Stomach (tissue), 8 donors: ENCODE measurements at regions not wholly inside any gene's neighbourhood (a gene's known extent, or its start where the extent isn't known, plus 50 kb on each side); places are given as distances from the start of the nearest gene placed in this dataset.

Experiments used
- DNase-seq, 2 donors: peaks; one replicate each; pipeline versions ENCODE4 v3.0.0 to v3.0.0-alpha.2; 2013 to 2019
- H3K27ac ChIP-seq, 5 donors: fragments of 200-600 bp in 4 of 5; sonication (generic) in 4 of 5; one replicate each; pipeline ENCODE4 v1.5.1; 2013 to 2019; ENCODE audit warnings: mild to moderate bottlenecking in 1 of 5, moderate library complexity in 1 of 5
- H3K27me3 ChIP-seq, 3 donors: fragments of 200-600 bp; sonication (generic); one replicate each; pipeline ENCODE4 v1.5.1; 2017 to 2019; ENCODE audit warnings: mixed run types in 1 of 3
- H3K36me3 ChIP-seq, 4 donors: fragments of 200-600 bp; sonication (generic); 1 replicate in 3 of 4; 2 replicates in 1 of 4; pipeline ENCODE4 v1.5.1; 2016 to 2019
- H3K4me1 ChIP-seq, 4 donors: fragments of 200-600 bp; sonication (generic); one replicate each; pipeline ENCODE4 v1.5.1; 2016 to 2019
- H3K4me3 ChIP-seq, 4 donors: fragments of 200-600 bp; sonication (generic) in 3 of 4; one replicate each; pipeline ENCODE4 v1.5.1; 2016 to 2019; ENCODE audit warnings: mild to moderate bottlenecking in 1 of 4
- H3K9me3 ChIP-seq, 4 donors: fragments of 200-600 bp; sonication (generic); one replicate each; pipeline ENCODE4 v1.5.1; 2016 to 2019
- CTCF ChIP-seq, 7 experiments: fragments of 450-650 bp in 4 of 7; fragments of 200-600 bp in 3 of 7; sonication (generic) in 3 of 7; IDR thresholded peaks; one replicate each; pipeline ENCODE4 v1.5.1; 2016 to 2019; ENCODE audit warnings: antibody characterized with exemption in 7 of 7, control low read depth in 2 of 7, mild to moderate bottlenecking in 1 of 7
- EP300 ChIP-seq: sonication (generic); formaldehyde crosslinking; IDR thresholded peaks from one replicate; pipeline ENCODE4 v1.6.1; 2017; ENCODE audit warnings: antibody characterized with exemption
- POLR2A ChIP-seq, 4 donors: fragments of 450-650 bp; IDR thresholded peaks; one replicate each; pipeline ENCODE4 v1.6.1; 2016; ENCODE audit warnings: antibody characterized with exemption in 4 of 4, control low read depth in 2 of 4, mild to moderate bottlenecking in 1 of 4, moderate library complexity in 1 of 4
- POLR2AphosphoS5 ChIP-seq, 3 donors: sonication (generic); formaldehyde crosslinking; IDR thresholded peaks; one replicate each; pipeline ENCODE4 v1.6.1; 2016; ENCODE audit warnings: antibody characterized with exemption in 3 of 3
- WGBS, 5 donors: extraction: QIAGEN DNeasy Blood & Tissue Kit in 3 of 5; methylation state at CpG; one replicate each; pipeline versions ENCODE4 v1.1.5 to v1.1.7; 2013 to 2018; 5-methylcytosine and 5-hydroxymethylcytosine counted together
- intact Hi-C: fragments of 100-400 bp; cut with DNase I; formaldehyde crosslinking; loops from one replicate; pipeline ENCODE4 v1.15.1; 2023; ENCODE audit warnings: low total_unique reads
- donor health status: healthy with polysubstance abuse.
- donor health status: Bipolar disorder and iron deficiency.
- donor health status: healthy.

GRCh38 chr21:30957010-30957409, 75.6 kb upstream of the KRTAP11-1 start:
- no peak for DNase-seq
- Histone ChIP-seq H3K9me3 (peaks cover 0 to 5% (median 0%) of the 10 kb centered on the region in 4 donors), H3K27ac (no peak overlapping the region), H3K4me1 (no peaks in the 10 kb centered on the region), H3K36me3 (no peaks in the 10 kb centered on the region), H3K4me3 (no peak overlapping the region), H3K27me3 (no peaks in the 10 kb centered on the region)
- no peak for TF ChIP-seq EP300
- TF ChIP-seq POLR2AphosphoS5 (IDR thresholded peaks at IDR 0.05) = no peak
- no peak for TF ChIP-seq POLR2A (IDR thresholded peaks at IDR 0.05)
- no peak for TF ChIP-seq CTCF (IDR thresholded peaks at IDR 0.05)
- intact Hi-C loops = no loop called here
- WGBS, 5 donors = 73 to 81% (median 79%) methylated on average over 4 of the region's 4 CpGs

GRCh38 chr21:30953605-30954004, 72.2 kb upstream of the KRTAP11-1 start:
- no peak overlapping the region for H3K27ac ChIP-seq
- DNase-seq = no peak
- H3K4me1 ChIP-seq = no peaks in the 10 kb centered on the region
- no peaks in the 10 kb centered on the region for H3K27me3 ChIP-seq
- TF ChIP-seq POLR2A (IDR thresholded peaks at IDR 0.05) (no peak), EP300 (no peak), POLR2AphosphoS5 (IDR thresholded peaks at IDR 0.05) (no peak), CTCF (IDR thresholded peaks at IDR 0.05) (no peak)
- peaks cover 0 to 5% (median 2%) of the 10 kb centered on the region in 4 donors for H3K9me3 ChIP-seq
- no peaks in the 10 kb centered on the region for H3K36me3 ChIP-seq
- intact Hi-C loops = no loop called here
- WGBS, 5 donors = 58 to 66% (median 62%) methylated on average over 2 of the region's 2 CpGs
- H3K4me3 ChIP-seq = no peak overlapping the region

- no peaks in the 10 kb centered on the region for H3K4me1 ChIP-seq
- WGBS, 5 donors = 75 to 84% (median 81%) methylated on average over 5 of the region's 5 CpGs
- no peaks in the 10 kb centered on the region for H3K36me3 ChIP-seq
- H3K27ac ChIP-seq = no peak overlapping the region
- intact Hi-C loops = no loop called here
- no peak for DNase-seq
- no peak for TF ChIP-seq POLR2AphosphoS5 (IDR thresholded peaks at IDR 0.05)
- H3K9me3 ChIP-seq = peaks cover 0 to 14% (median 0%) of the 10 kb centered on the region in 4 donors
- H3K4me3 ChIP-seq = no peak overlapping the region
- no peaks in the 10 kb centered on the region for H3K27me3 ChIP-seq
Measured at GRCh38 chr21:30947141-30947540, 65.8 kb upstream of the KRTAP11-1 start.

- Histone ChIP-seq H3K27ac (no peak overlapping the region), H3K4me1 (no peaks in the 10 kb centered on the region), H3K27me3 (no peaks in the 10 kb centered on the region), H3K4me3 (no peak overlapping the region), H3K36me3 (no peaks in the 10 kb centered on the region), H3K9me3 (peaks cover 0 to 10% (median 0%) of the 10 kb centered on the region in 4 donors)
- intact Hi-C loops = no loop called here
- WGBS, 5 donors = 57 to 71% (median 61%) methylated on average over 5 of the region's 5 CpGs
- DNase-seq = no peak
- TF ChIP-seq EP300 = no peak
- no peak for TF ChIP-seq CTCF (IDR thresholded peaks at IDR 0.05)
- TF ChIP-seq POLR2AphosphoS5 (IDR thresholded peaks at IDR 0.05) = no peak
- no peak for TF ChIP-seq POLR2A (IDR thresholded peaks at IDR 0.05)
Measured at GRCh38 chr21:30943920-30944319, 62.5 kb upstream of the KRTAP11-1 start.

GRCh38 chr21:30943243-30943642, 61.9 kb upstream of the KRTAP11-1 start:
- TF ChIP-seq POLR2A (IDR thresholded peaks at IDR 0.05) (no peak), EP300 (no peak), CTCF (IDR thresholded peaks at IDR 0.05) (no peak), POLR2AphosphoS5 (IDR thresholded peaks at IDR 0.05) (no peak)
- no peak overlapping the region for H3K27ac ChIP-seq
- H3K4me1 ChIP-seq = no peaks in the 10 kb centered on the region
- H3K9me3 ChIP-seq = peaks cover 0 to 11% (median 0%) of the 10 kb centered on the region in 4 donors
- DNase-seq = no peak
- intact Hi-C loops = no loop called here
- H3K36me3 ChIP-seq = no peaks in the 10 kb centered on the region
- 68 to 80% (median 79%) methylated on average over 4 of the region's 4 CpGs for WGBS, 5 donors
- no peak overlapping the region for H3K4me3 ChIP-seq
- H3K27me3 ChIP-seq = no peaks in the 10 kb centered on the region
